MM.1S (cell line): ENCODE measurements at regions not wholly inside any gene's neighbourhood (a gene's known extent, or its start where the extent isn't known, plus 50 kb on each side); places are given as distances from the start of the nearest gene placed in this dataset.

Experiments used
- DNase-seq: peaks from one replicate; pipeline ENCODE4 v3.0.0-alpha.2; 2015
- H2AFZ ChIP-seq: fragments of 300-600 bp; sonication (generic); 2 replicates; pipeline ENCODE4 v1.6.0; 2016; ENCODE audit warnings: antibody characterized with exemption, low read length
- H3F3A ChIP-seq: fragments of 300-600 bp; sonication (generic); 2 replicates; pipeline ENCODE4 v1.6.1; 2016; ENCODE audit warnings: mild to moderate bottlenecking, antibody characterized with exemption, low read length, moderate library complexity, mixed read lengths; ENCODE audit not compliant: insufficient read depth
- H3K27ac ChIP-seq: fragments of 300-600 bp; sonication (generic); 2 replicates; pipeline ENCODE4 v1.5.1; 2016; ENCODE audit warnings: mild to moderate bottlenecking, low read length
- H3K27me3 ChIP-seq: fragments of 300-600 bp; sonication (generic); replicated peaks from 2 replicates; pipeline ENCODE4 v1.6.0; 2016; ENCODE audit warnings: low read length; ENCODE audit not compliant: insufficient read depth
- H3K36me3 ChIP-seq: fragments of 300-600 bp; sonication (generic); replicated peaks from 2 replicates; pipeline ENCODE4 v1.6.1; 2016; ENCODE audit warnings: mild to moderate bottlenecking, low read length, mixed read lengths; ENCODE audit not compliant: insufficient read depth
- H3K4me1 ChIP-seq: fragments of 300-600 bp; sonication (generic); 2 replicates; pipeline ENCODE4 v1.6.1; 2016; ENCODE audit warnings: low read length, mixed read lengths
- H3K4me2 ChIP-seq: fragments of 300-600 bp; sonication (generic); 2 replicates; pipeline ENCODE4 v1.6.0; 2016; ENCODE audit warnings: low read depth, low read length
- H3K4me3 ChIP-seq: fragments of 300-600 bp; sonication (generic); 2 replicates; pipeline ENCODE4 v1.5.1; 2016; ENCODE audit warnings: low read length, mixed read lengths
- H3K79me2 ChIP-seq: fragments of 300-600 bp; sonication (generic); 2 replicates; pipeline ENCODE4 v1.6.1; 2016; ENCODE audit warnings: mixed run types, low read length, mixed read lengths
- H3K9ac ChIP-seq: fragments of 300-600 bp; sonication (generic); 2 replicates; pipeline ENCODE4 v1.6.1; 2016; ENCODE audit warnings: low read length, mixed read lengths
- H3K9me2 ChIP-seq: fragments of 300-600 bp; sonication (generic); replicated peaks from 2 replicates; pipeline ENCODE4 v1.6.1; 2016; ENCODE audit warnings: mild to moderate bottlenecking, low read length, mixed read lengths; ENCODE audit not compliant: insufficient read depth
- H3K9me3 ChIP-seq: fragments of 300-600 bp; sonication (generic); replicated peaks from 2 replicates; pipeline ENCODE4 v1.6.1; 2016; ENCODE audit warnings: mild to moderate bottlenecking, low read length, mixed read lengths; ENCODE audit not compliant: insufficient read depth
- H4K20me1 ChIP-seq: fragments of 300-600 bp; sonication (generic); 2 replicates; pipeline ENCODE4 v1.6.1; 2016; ENCODE audit warnings: mild to moderate bottlenecking, low read length, moderate library complexity, mixed read lengths; ENCODE audit not compliant: insufficient read depth
- CTCF ChIP-seq: fragments of 300-600 bp; sonication (generic); IDR thresholded peaks from 2 replicates; pipeline ENCODE4 v1.5.1; 2016; ENCODE audit warnings: antibody characterized with exemption, low read length, mixed read lengths
- EZH2 ChIP-seq: fragments of 300-600 bp; sonication (generic); optimal IDR thresholded peaks from 2 replicates; pipeline ENCODE3; 2017; ENCODE audit warnings: low read depth, mild to moderate bottlenecking, antibody characterized with exemption, low read length, mixed read lengths
- EZH2phosphoT487 ChIP-seq: fragments of 300-600 bp; sonication (generic); IDR thresholded peaks from 2 replicates; pipeline ENCODE4 v1.6.1; 2018; ENCODE audit warnings: antibody characterized with exemption, low read length

GRCh38 chr1:184208622-184209021, 157.1 kb downstream of the TSEN15 start:
- Histone ChIP-seq H3K27ac (no peak overlapping the region), H3F3A (no peaks in the 10 kb centered on the region), H3K27me3 (no peaks in the 10 kb centered on the region), H3K4me3 (no peak overlapping the region), H2AFZ (no peak overlapping the region), H3K9me2 (no peaks in the 10 kb centered on the region), H4K20me1 (no peaks in the 10 kb centered on the region), H3K4me1 (peaks cover 4% of the 10 kb centered on the region; the same call in 1 of the 2 replicates), H3K36me3 (no peaks in the 10 kb centered on the region), H3K79me2 (no peaks in the 10 kb centered on the region), H3K4me2 (no peak overlapping the region), H3K9me3 (no peaks in the 10 kb centered on the region), H3K9ac (no peak overlapping the region)
- DNase-seq = no peak
- no peak for TF ChIP-seq EZH2
- no peak for TF ChIP-seq CTCF
- no peak for TF ChIP-seq EZH2phosphoT487

GRCh38 chr1:184210031-184210430, 158.5 kb downstream of the TSEN15 start:
- Histone ChIP-seq H3K36me3 (no peaks in the 10 kb centered on the region), H3F3A (no peaks in the 10 kb centered on the region), H3K9me3 (no peaks in the 10 kb centered on the region), H3K27me3 (no peaks in the 10 kb centered on the region), H3K79me2 (no peaks in the 10 kb centered on the region), H3K9ac (no peak overlapping the region), H3K4me3 (no peak overlapping the region), H3K27ac (no peak overlapping the region), H3K4me2 (no peak overlapping the region), H2AFZ (no peak overlapping the region), H3K4me1 (peaks cover 4% of the 10 kb centered on the region; the same call in 1 of the 2 replicates), H4K20me1 (no peaks in the 10 kb centered on the region), H3K9me2 (no peaks in the 10 kb centered on the region)
- TF ChIP-seq EZH2phosphoT487 = no peak
- TF ChIP-seq EZH2 = no peak
- no peak for TF ChIP-seq CTCF
- no peak for DNase-seq

- Histone ChIP-seq H3K9me3 (no peaks in the 10 kb centered on the region), H3K27me3 (no peaks in the 10 kb centered on the region), H3K4me2 (no peak overlapping the region), H3K9ac (no peak overlapping the region), H3K4me1 (peaks cover 4% of the 10 kb centered on the region; the same call in 1 of the 2 replicates), H3K9me2 (no peaks in the 10 kb centered on the region), H3F3A (no peaks in the 10 kb centered on the region), H3K79me2 (no peaks in the 10 kb centered on the region), H4K20me1 (no peaks in the 10 kb centered on the region), H3K27ac (no peak overlapping the region), H3K36me3 (no peaks in the 10 kb centered on the region), H3K4me3 (no peak overlapping the region), H2AFZ (no peak overlapping the region)
- no peak for TF ChIP-seq EZH2
- peak; percentile 27; the same call in 1 of the 2 replicates for TF ChIP-seq CTCF
- TF ChIP-seq EZH2phosphoT487 = no peak
- DNase-seq = peak; percentile 47
Observed at GRCh38 chr1:184210862-184211261, 159.3 kb downstream of the TSEN15 start.
